ENCODE measurements at regions not wholly inside any gene's neighbourhood (a gene's known extent, or its start where the extent isn't known, plus 50 kb on each side); places are given as distances from the start of the nearest gene placed in this dataset.

GRCh38 chr2:158743879-158744278, 51.2 kb upstream of the DAPL1 start:
- H3K4me1 ChIP-seq (replicated peaks) = no peaks in the 10 kb centered on the region
- intact Hi-C loops (cut with DNase I) = no loop called here
- H3K27me3 ChIP-seq (replicated peaks; ENCODE audit: insufficient read depth) = no peaks in the 10 kb centered on the region
- H3K4me3 ChIP-seq = no peak overlapping the region
- TF ChIP-seq POLR2A (IDR thresholded peaks at IDR 0.05) (no peak), POLR2AphosphoS5 (IDR thresholded peaks at IDR 0.05) (no peak), CTCF (IDR thresholded peaks at IDR 0.05) (no peak)
- H3K27ac ChIP-seq = no peak overlapping the region
- no peaks in the 10 kb centered on the region for H3K36me3 ChIP-seq
- DNase-seq (ENCODE audit: low spot score) = no peak
- no peaks in the 10 kb centered on the region for H3K9me3 ChIP-seq

- H3K27ac ChIP-seq = no peak overlapping the region
- TF ChIP-seq CTCF (IDR thresholded peaks at IDR 0.05) (peak in 3 of 4 experiments; percentile 41 to 73 (median 58)), POLR2A (IDR thresholded peaks at IDR 0.05) (no peak), POLR2AphosphoS5 (IDR thresholded peaks at IDR 0.05) (peak; percentile 11)
- no peaks in the 10 kb centered on the region for H3K9me3 ChIP-seq
- no peaks in the 10 kb centered on the region for H3K27me3 ChIP-seq (replicated peaks; ENCODE audit: insufficient read depth)
- intact Hi-C loops (cut with DNase I) = loop anchor here (5.0 kb wide), 2 partner anchors 563 to 723 kb away; no protein-coding TSS in a partner anchor
- peak; percentile 71 for DNase-seq (ENCODE audit: low spot score)
- WGBS = 35% methylated on average over 16 of the region's 16 CpGs
- H3K4me3 ChIP-seq = no peak overlapping the region
- no peaks in the 10 kb centered on the region for H3K4me1 ChIP-seq (replicated peaks)
- no peaks in the 10 kb centered on the region for H3K36me3 ChIP-seq
Measured at GRCh38 chr2:158745067-158745865, 49.9 kb upstream of the DAPL1 start.

Data from prostate gland (tissue), 2 donors.